ENCODE measurements at regions not wholly inside any gene's neighbourhood (a gene's known extent, or its start where the extent isn't known, plus 50 kb on each side); places are given as distances from the start of the nearest gene placed in this dataset.

DNA sequence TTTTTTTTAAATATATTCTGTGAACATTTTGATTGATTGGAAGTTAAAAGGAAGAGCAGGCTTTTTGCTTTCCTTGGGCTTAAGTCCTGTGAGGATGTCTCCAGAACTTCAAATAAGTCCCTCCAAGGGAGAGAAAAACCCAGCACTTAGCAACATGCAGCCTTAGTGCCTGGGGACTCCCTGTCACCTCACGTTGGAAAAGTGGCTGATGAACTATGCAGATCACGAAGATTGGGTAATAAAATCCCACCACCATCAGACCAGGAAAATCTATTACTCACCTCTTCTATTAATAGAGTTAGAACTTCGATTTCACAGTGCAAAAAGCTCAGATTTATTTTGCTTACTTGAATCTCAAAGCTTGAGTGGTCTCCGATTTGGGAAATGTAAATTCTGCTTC, 507.0 kb downstream of the MAT2B start:
- in situ Hi-C loops (cut with HindIII; ENCODE audit: extremely low pct_ligation_motif_present, low pct_unique_long_range_greater_than_20kb) = loop anchor here (10.0 to 25.0 kb wide), 3 partner anchors 448 to 1200 kb away; no protein-coding TSS in a partner anchor

DNA sequence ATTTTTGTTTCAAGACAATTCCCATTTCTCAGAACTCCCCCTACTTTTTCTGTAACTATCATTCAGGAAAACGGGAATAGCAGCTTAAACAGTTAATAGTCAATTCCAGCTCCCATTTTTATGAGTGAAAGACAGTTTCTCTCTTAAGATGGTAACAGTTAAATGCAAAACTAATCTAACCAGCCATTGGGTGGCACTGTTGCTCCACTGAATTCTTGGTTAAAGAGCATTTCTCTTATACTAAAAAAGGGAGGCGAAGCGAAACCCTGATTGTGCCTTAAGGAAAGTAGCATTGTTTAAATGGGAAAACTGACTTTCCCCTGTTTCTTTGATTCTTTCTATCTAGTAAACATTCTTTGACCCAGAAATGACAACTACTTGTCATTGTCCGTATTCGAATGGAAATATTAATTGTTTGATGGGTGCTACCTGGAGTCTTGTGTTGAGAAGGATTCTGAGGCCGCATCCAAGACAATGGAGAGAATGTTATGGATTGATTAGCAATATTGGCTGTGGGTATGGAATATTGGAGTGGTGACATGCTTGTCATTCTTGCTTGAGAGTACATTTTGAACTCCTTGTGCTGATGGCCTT, 507.8 kb downstream of the MAT2B start:
- no peaks in the 10 kb centered on the region for H3K4me1 ChIP-seq (ENCODE audit: insufficient read depth, low read length)
- H3K27me3 ChIP-seq (ENCODE audit: control insufficient read depth in 1 of 2, insufficient read depth in 2 of 2, low read length in 2 of 2) = no peaks in the 10 kb centered on the region
- no peaks in the 10 kb centered on the region for H3K36me3 ChIP-seq (replicated peaks in 1 of 2; ENCODE audit: control insufficient read depth in 1 of 2, insufficient read depth in 2 of 2, low read length in 2 of 2)
- FAIRE-seq (peak; percentile 15), DNase-seq (ENCODE audit: low spot score) (peak; percentile 45), ATAC-seq (peak; percentile 68; the same call in 2 of the 3 replicates)
- no peak overlapping the region for H3K9ac ChIP-seq (ENCODE audit: insufficient read depth, low read depth, low read length)
- in situ Hi-C loops (cut with HindIII; ENCODE audit: extremely low pct_ligation_motif_present, low pct_unique_long_range_greater_than_20kb) = loop anchor here (10.0 to 25.0 kb wide), 3 partner anchors 448 to 1199 kb away; no protein-coding TSS in a partner anchor
- H3K4me3 ChIP-seq (replicated peaks in 1 of 3; ENCODE audit: insufficient read depth in 1 of 3, low read depth in 2 of 3, low read length in 3 of 3) = no peak overlapping the region
- no peak overlapping the region for H2AFZ ChIP-seq (ENCODE audit: low read length)
- no peaks in the 10 kb centered on the region for H3K79me2 ChIP-seq (ENCODE audit: insufficient read depth, low read length)
- no peak overlapping the region for H3K4me2 ChIP-seq (ENCODE audit: low read depth, low read length)
- H3K27ac ChIP-seq (ENCODE audit: extremely low read length, insufficient read depth, low read length) = no peak overlapping the region
- WGBS (ENCODE audit: low lambda C conversion rate) = 32% methylated on average over 6 of the region's 6 CpGs
- CTCF ChIA-PET (ENCODE audit: low intra/inter-chr PET ratio, low total read pairs) = interaction anchor here (1.4 to 1.8 kb wide), 3 partner anchors 462 to 1196 kb away, joined by 4 to 19 read pairs (median 5); no protein-coding TSS in a partner anchor
- BruUV-seq (replicated peaks) = no TSS peak
- intact Hi-C loops (cut with micrococcal nuclease; ENCODE audit: unreplicated experiment) = loop anchor here (1.0 to 5.0 kb wide), 6 partner anchors 317 to 1444 kb away; no protein-coding TSS in a partner anchor
- no peaks in the 10 kb centered on the region for H3K9me3 ChIP-seq (ENCODE audit: low read length)
- H4K20me1 ChIP-seq (ENCODE audit: insufficient read depth, low read length) = no peaks in the 10 kb centered on the region
- POLR2A ChIA-PET = no interaction called here
- TF ChIP-seq SOX13 (IDR thresholded peaks at IDR 0.05) (no peak), SOX13 (CRISPR knock-in tag; conservative IDR thresholded peaks at IDR 0.05 in 1 of 2, IDR thresholded peaks at IDR 0.05 in 1 of 2) (no peak), ZNF781 (CRISPR knock-in tag; IDR thresholded peaks at IDR 0.05; ENCODE audit: borderline replicate concordance, not compliant biosample characterization) (no peak), NFRKB (IDR thresholded peaks at IDR 0.05) (no peak), ZNF557 (CRISPR knock-in tag; IDR thresholded peaks at IDR 0.05) (no peak), ZBTB3 (CRISPR knock-in tag; IDR thresholded peaks at IDR 0.05; ENCODE audit: borderline replicate concordance, low read depth) (no peak), ARNTL (CRISPR knock-in tag; IDR thresholded peaks at IDR 0.05) (no peak), ZNF724P (CRISPR knock-in tag; IDR thresholded peaks at IDR 0.05; ENCODE audit: borderline replicate concordance) (no peak)
- TF ChIP-seq, protein P1, sequence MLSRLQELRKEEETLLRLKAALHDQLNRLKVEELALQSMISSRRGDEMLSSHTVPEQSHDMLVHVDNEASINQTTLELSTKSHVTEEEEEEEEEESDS (CRISPR knock-in tag; IDR thresholded peaks at IDR 0.05; ENCODE audit: borderline replicate concordance) = no peak
- TF ChIP-seq, protein P2, sequence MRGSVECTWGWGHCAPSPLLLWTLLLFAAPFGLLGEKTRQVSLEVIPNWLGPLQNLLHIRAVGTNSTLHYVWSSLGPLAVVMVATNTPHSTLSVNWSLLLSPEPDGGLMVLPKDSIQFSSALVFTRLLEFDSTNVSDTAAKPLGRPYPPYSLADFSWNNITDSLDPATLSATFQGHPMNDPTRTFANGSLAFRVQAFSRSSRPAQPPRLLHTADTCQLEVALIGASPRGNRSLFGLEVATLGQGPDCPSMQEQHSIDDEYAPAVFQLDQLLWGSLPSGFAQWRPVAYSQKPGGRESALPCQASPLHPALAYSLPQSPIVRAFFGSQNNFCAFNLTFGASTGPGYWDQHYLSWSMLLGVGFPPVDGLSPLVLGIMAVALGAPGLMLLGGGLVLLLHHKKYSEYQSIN (CRISPR knock-in tag; IDR thresholded peaks at IDR 0.05; ENCODE audit: borderline replicate concordance) = no peak

More for the DNA sequence above, 507.0 kb downstream of the MAT2B start:
- DNase-seq (ENCODE audit: low spot score) = no peak
- Histone ChIP-seq H3K79me2 (ENCODE audit: insufficient read depth, low read length) (no peaks in the 10 kb centered on the region), H2AFZ (ENCODE audit: low read length) (no peak overlapping the region), H3K4me1 (ENCODE audit: insufficient read depth, low read length) (no peaks in the 10 kb centered on the region), H3K4me3 (replicated peaks in 1 of 3; ENCODE audit: insufficient read depth in 1 of 3, low read depth in 2 of 3, low read length in 3 of 3) (no peak overlapping the region), H3K27me3 (ENCODE audit: control insufficient read depth in 1 of 2, insufficient read depth in 2 of 2, low read length in 2 of 2) (no peaks in the 10 kb centered on the region), H4K20me1 (ENCODE audit: insufficient read depth, low read length) (no peaks in the 10 kb centered on the region), H3K36me3 (replicated peaks in 1 of 2; ENCODE audit: control insufficient read depth in 1 of 2, insufficient read depth in 2 of 2, low read length in 2 of 2) (no peaks in the 10 kb centered on the region), H3K9me3 (ENCODE audit: low read length) (no peaks in the 10 kb centered on the region), H3K4me2 (ENCODE audit: low read depth, low read length) (no peak overlapping the region), H3K27ac (ENCODE audit: extremely low read length, insufficient read depth, low read length) (no peak overlapping the region), H3K9ac (ENCODE audit: insufficient read depth, low read depth, low read length) (no peak overlapping the region)
- no peak for ATAC-seq
- intact Hi-C loops (cut with micrococcal nuclease; ENCODE audit: unreplicated experiment) = loop anchor here (2.0 to 5.0 kb wide), 2 partner anchors 660 to 1445 kb away; no protein-coding TSS in a partner anchor
- no peak for TF ChIP-seq ZNF331 (CRISPR knock-in tag; IDR thresholded peaks at IDR 0.05)
- TF ChIP-seq ZFP1 (CRISPR knock-in tag; IDR thresholded peaks at IDR 0.05) = no peak
- no peak for TF ChIP-seq ZNF672 (CRISPR knock-in tag; IDR thresholded peaks at IDR 0.05)
- TF ChIP-seq POLR2G (IDR thresholded peaks at IDR 0.05; ENCODE audit: low read depth, low read length) = no peak
- TF ChIP-seq, protein P3, sequence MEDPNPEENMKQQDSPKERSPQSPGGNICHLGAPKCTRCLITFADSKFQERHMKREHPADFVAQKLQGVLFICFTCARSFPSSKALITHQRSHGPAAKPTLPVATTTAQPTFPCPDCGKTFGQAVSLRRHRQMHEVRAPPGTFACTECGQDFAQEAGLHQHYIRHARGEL (CRISPR knock-in tag; IDR thresholded peaks at IDR 0.05) = no peak
- TF ChIP-seq ZFP37 (CRISPR knock-in tag; IDR thresholded peaks at IDR 0.05; ENCODE audit: borderline replicate concordance) = no peak
- no peak for TF ChIP-seq RXRB (CRISPR knock-in tag; IDR thresholded peaks at IDR 0.05; ENCODE audit: borderline replicate concordance)
- no peak for TF ChIP-seq FOXK1 (CRISPR knock-in tag; IDR thresholded peaks at IDR 0.05; ENCODE audit: borderline replicate concordance, low read depth)
- no peak for TF ChIP-seq KLF11 (CRISPR knock-in tag; IDR thresholded peaks at IDR 0.05)
- no peak for TF ChIP-seq TCF7 (IDR thresholded peaks at IDR 0.05; ENCODE audit: low read depth)
- no peak for TF ChIP-seq TCF7L2 (IDR thresholded peaks at IDR 0.05; ENCODE audit: low read depth, low read length)
- TF ChIP-seq, protein P4, sequence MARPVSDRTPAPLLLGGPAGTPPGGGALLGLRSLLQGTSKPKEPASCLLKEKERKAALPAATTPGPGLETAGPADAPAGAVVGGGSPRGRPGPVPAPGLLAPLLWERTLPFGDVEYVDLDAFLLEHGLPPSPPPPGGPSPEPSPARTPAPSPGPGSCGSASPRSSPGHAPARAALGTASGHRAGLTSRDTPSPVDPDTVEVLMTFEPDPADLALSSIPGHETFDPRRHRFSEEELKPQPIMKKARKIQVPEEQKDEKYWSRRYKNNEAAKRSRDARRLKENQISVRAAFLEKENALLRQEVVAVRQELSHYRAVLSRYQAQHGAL (CRISPR knock-in tag; IDR thresholded peaks at IDR 0.05; ENCODE audit: not compliant biosample characterization) = no peak
- WGBS (ENCODE audit: low lambda C conversion rate) = 0% methylated on average over 4 of the region's 4 CpGs
- ChIA-PET CTCF (ENCODE audit: low intra/inter-chr PET ratio, low total read pairs) (interaction anchor here (1.4 to 1.8 kb wide), 3 partner anchors 463 to 1197 kb away, joined by 4 to 19 read pairs (median 5); no protein-coding TSS in a partner anchor), POLR2A (no interaction called here)
- FAIRE-seq = no peak
- no TSS peak for BruUV-seq (replicated peaks)
